ENCODE measurements at regions not wholly inside any gene's neighbourhood (a gene's known extent, or its start where the extent isn't known, plus 50 kb on each side); places are given as distances from the start of the nearest gene placed in this dataset.

DNA sequence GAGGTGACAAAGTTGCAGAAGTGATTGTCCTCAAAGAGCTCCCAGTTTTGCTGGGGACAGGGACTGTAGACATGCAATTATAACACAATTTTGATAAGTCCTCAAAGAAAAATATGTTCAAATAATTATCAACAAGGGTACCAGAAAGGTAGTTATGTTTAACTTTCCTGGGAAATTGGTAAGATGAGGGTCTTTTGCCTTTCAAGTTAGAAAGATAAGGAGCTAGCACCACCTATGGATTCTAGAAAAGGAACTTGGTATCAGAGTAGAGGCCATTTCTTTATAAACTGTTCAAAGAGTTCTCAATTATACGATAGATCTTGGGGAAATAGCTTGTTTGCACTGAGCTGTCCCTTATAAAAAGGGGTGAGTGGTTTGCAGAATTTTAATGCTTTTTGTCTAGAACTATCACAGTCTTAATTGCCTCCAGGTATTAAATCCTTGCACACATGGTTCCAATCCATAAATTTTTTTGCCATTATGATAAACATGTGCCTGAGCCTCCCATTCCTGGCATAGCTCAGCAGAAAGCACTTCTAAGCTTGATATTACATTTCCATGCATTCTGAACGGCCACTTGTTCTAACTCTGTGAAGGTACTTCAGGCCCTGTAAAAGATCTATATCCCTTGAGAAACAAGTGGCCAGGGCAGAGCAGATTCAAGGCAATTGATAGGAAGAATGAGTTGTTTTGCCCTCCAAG lies 247.5 kb upstream of the LRIG1 start:
- Mint-ChIP-seq H3K9me3 (ENCODE audit: unreplicated experiment) (no peaks in the 10 kb centered on the region), H3K4me1 (ENCODE audit: unreplicated experiment) (no peaks in the 10 kb centered on the region), H3K27me3 (ENCODE audit: unreplicated experiment) (no peaks in the 10 kb centered on the region), H3K4me3 (ENCODE audit: unreplicated experiment) (no peak overlapping the region), H3K36me3 (ENCODE audit: low read depth, unreplicated experiment) (no peaks in the 10 kb centered on the region), H3K27ac (ENCODE audit: unreplicated experiment) (no peak overlapping the region)
- no peak for DNase-seq (ENCODE audit: low spot score)
- TF ChIP-seq CTCF (IDR thresholded peaks at IDR 0.05; ENCODE audit: unreplicated experiment), result no peak

DNA sequence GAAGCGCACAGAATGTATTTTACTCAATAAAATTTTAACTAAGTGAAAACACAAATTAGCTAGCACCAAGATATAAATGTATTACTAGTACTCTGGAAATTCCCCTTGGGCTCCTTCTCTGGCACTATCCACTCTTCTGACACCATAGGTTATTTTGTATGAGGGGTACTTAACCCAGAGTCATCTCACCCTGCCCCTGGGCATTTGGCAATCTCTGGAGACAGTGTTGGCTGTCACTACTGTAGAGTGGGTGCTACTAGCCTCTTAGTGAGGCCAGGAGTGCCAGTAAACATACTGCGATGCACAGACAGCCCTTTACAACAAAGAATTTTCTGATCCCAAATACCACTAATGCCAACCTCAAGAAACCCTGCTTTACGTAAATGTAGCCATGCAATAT lies 246.3 kb upstream of the KBTBD8 start:
- DNase-seq (ENCODE audit: low spot score), result no peak
- Mint-ChIP-seq H3K36me3 (ENCODE audit: low read depth, unreplicated experiment) (no peaks in the 10 kb centered on the region), H3K27me3 (ENCODE audit: unreplicated experiment) (no peaks in the 10 kb centered on the region), H3K4me3 (ENCODE audit: unreplicated experiment) (no peak overlapping the region), H3K9me3 (ENCODE audit: unreplicated experiment) (no peaks in the 10 kb centered on the region), H3K27ac (ENCODE audit: unreplicated experiment) (no peak overlapping the region), H3K4me1 (ENCODE audit: unreplicated experiment) (no peaks in the 10 kb centered on the region)
- TF ChIP-seq CTCF (IDR thresholded peaks at IDR 0.05; ENCODE audit: unreplicated experiment), result no peak

DNA sequence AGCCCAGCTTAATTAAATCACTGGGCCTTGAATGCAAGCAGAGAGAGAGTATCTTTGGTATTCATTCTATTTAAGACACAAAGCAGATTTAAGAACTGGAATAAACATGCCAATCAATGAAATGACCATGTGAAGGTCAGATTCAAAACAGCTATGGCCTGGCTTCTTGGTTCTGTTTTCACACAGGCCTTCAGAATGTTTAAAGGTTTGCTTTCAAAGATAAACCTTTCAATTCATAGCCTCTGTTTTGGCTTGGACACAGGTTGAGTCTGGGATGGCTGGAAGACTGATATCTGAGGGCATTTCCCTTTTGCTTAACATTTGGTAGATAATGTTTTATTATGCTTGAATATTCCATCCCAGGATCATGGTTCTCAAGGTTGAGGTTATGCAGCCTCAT lies 244.4 kb upstream of the KBTBD8 start:
- DNase-seq (ENCODE audit: low spot score), result no peak
- TF ChIP-seq CTCF (IDR thresholded peaks at IDR 0.05; ENCODE audit: unreplicated experiment), result no peak
- Mint-ChIP-seq H3K4me1 (ENCODE audit: unreplicated experiment) (no peaks in the 10 kb centered on the region), H3K4me3 (ENCODE audit: unreplicated experiment) (no peak overlapping the region), H3K9me3 (ENCODE audit: unreplicated experiment) (no peaks in the 10 kb centered on the region), H3K27ac (ENCODE audit: unreplicated experiment) (no peak overlapping the region), H3K36me3 (ENCODE audit: low read depth, unreplicated experiment) (no peaks in the 10 kb centered on the region), H3K27me3 (ENCODE audit: unreplicated experiment) (no peaks in the 10 kb centered on the region)

DNA sequence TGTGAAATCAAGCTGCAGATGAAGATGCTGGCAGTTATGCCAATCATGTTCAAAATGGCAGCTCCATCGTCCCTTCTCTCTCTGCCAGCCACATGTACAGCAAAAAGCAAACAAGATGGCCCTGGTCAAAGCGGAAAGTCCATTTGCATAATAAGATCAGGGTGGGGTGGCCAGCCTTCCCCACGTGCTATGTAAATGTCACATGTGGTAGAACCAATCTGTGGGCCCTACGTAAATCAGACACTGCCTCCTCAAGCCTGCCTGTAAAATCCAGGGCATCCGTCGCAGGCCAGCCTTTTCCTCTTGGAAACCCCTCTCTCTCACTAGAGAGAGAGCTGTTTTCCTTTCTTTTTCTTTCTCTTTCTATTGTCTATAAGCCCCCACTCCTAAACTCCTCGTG lies 243.5 kb upstream of the KBTBD8 start:
- no peaks in the 10 kb centered on the region for H3K27me3 Mint-ChIP-seq (ENCODE audit: unreplicated experiment)
- TF ChIP-seq CTCF (IDR thresholded peaks at IDR 0.05; ENCODE audit: unreplicated experiment), result no peak
- no peaks in the 10 kb centered on the region for H3K4me1 Mint-ChIP-seq (ENCODE audit: unreplicated experiment)
- no peaks in the 10 kb centered on the region for H3K36me3 Mint-ChIP-seq (ENCODE audit: low read depth, unreplicated experiment)
- H3K4me3 Mint-ChIP-seq (ENCODE audit: unreplicated experiment), result no peak overlapping the region
- H3K9me3 Mint-ChIP-seq (ENCODE audit: unreplicated experiment), result no peaks in the 10 kb centered on the region
- H3K27ac Mint-ChIP-seq (ENCODE audit: unreplicated experiment), result no peak overlapping the region
- no peak for DNase-seq (ENCODE audit: low spot score)

GRCh38 chr3:66755924-66756323 lies 242.2 kb upstream of the KBTBD8 start:
- TF ChIP-seq CTCF (IDR thresholded peaks at IDR 0.05; ENCODE audit: unreplicated experiment), result no peak
- H3K9me3 Mint-ChIP-seq (ENCODE audit: unreplicated experiment), result no peaks in the 10 kb centered on the region

More at GRCh38 chr3:66755924-66756323, 242.2 kb upstream of the KBTBD8 start:
- H3K36me3 Mint-ChIP-seq (ENCODE audit: low read depth, unreplicated experiment), result no peaks in the 10 kb centered on the region
- no peaks in the 10 kb centered on the region for H3K4me1 Mint-ChIP-seq (ENCODE audit: unreplicated experiment)
- no peak overlapping the region for H3K27ac Mint-ChIP-seq (ENCODE audit: unreplicated experiment)
- H3K4me3 Mint-ChIP-seq (ENCODE audit: unreplicated experiment), result no peak overlapping the region
- no peaks in the 10 kb centered on the region for H3K27me3 Mint-ChIP-seq (ENCODE audit: unreplicated experiment)
- no peak for DNase-seq (ENCODE audit: low spot score)

Data from endothelial cell (in vitro differentiated cells).